ENCODE measurements at regions not wholly inside any gene's neighbourhood (a gene's known extent, or its start where the extent isn't known, plus 50 kb on each side); places are given as distances from the start of the nearest gene placed in this dataset.

GRCh38 chr10:4772202-4772570, 53.8 kb upstream of the AKR1E2 start:
- DNase-seq (ENCODE audit: extremely low read depth in 1 of 4, low spot score in 3 of 4) (no peak), ATAC-seq (no peak), FAIRE-seq (no peak)
- no peak for TF ChIP-seq CLOCK (CRISPR knock-in tag; IDR thresholded peaks at IDR 0.05; ENCODE audit: borderline replicate concordance)
- TF ChIP-seq HNRNPUL1 (IDR thresholded peaks at IDR 0.05; ENCODE audit: low read length) = no peak
- no peak for TF ChIP-seq ZNF274 (IDR thresholded peaks at IDR 0.05; ENCODE audit: borderline replicate concordance, low read depth, low read length)
- no peak for TF ChIP-seq ZNF280B (CRISPR knock-in tag; IDR thresholded peaks at IDR 0.05)
- no peak for TF ChIP-seq HDAC1 (IDR thresholded peaks at IDR 0.05)
- no peak for TF ChIP-seq RBFOX2 (IDR thresholded peaks at IDR 0.05; ENCODE audit: low read depth, low read length)
- TF ChIP-seq HMGXB4 (CRISPR knock-in tag; IDR thresholded peaks at IDR 0.05) = no peak
- H4K20me1 ChIP-seq (replicated peaks; ENCODE audit: control insufficient read depth, insufficient read depth, low read length) = no peaks in the 10 kb centered on the region
- in situ Hi-C loops (cut with MboI) (loop anchor here (25.0 kb wide), 1 partner anchor 1560 kb away; no protein-coding TSS in a partner anchor), intact Hi-C loops (cut with micrococcal nuclease) (loop anchor here (5.0 kb wide), 1 partner anchor 1535 kb away; no protein-coding TSS in a partner anchor)
- H3K9me1 ChIP-seq (ENCODE audit: control insufficient read depth, insufficient read depth, low read length) = no peaks in the 10 kb centered on the region
- H2AFZ ChIP-seq (ENCODE audit: low read depth, low read length) = no peak overlapping the region
- CTCF ChIA-PET (ENCODE audit: low intra/inter-chr PET ratio) = no interaction called here
- no peak overlapping the region for H3K9ac ChIP-seq (ENCODE audit: insufficient read depth in 1 of 2, low read depth in 2 of 2, low read length in 2 of 2)
- no peaks in the 10 kb centered on the region for H3K36me3 ChIP-seq (ENCODE audit: control insufficient read depth, insufficient read depth, low read length)
- POLR2A ChIA-PET = interaction anchor here (0.5 kb wide), 1 partner anchor 286 kb away, joined by 3 read pairs; no protein-coding TSS in a partner anchor
- no peaks in the 10 kb centered on the region for H3K9me3 ChIP-seq (replicated peaks; ENCODE audit: control insufficient read depth, insufficient read depth, low read depth, low read length)
- H3K79me2 ChIP-seq (ENCODE audit: control insufficient read depth, insufficient read depth, low read length) = no peaks in the 10 kb centered on the region
- peaks cover 0 to 8% of the 10 kb centered on the region in 2 experiments; a peak in 2 of 5 replicates for H3K27me3 ChIP-seq (ENCODE audit: control insufficient read depth in 2 of 2, insufficient read depth in 2 of 2, low read length in 2 of 2)
- H3K4me3 ChIP-seq = no peak overlapping the region
- H3K4me1 ChIP-seq (replicated peaks in 1 of 2; ENCODE audit: control insufficient read depth in 2 of 2, insufficient read depth in 2 of 2, low read length in 2 of 2) = no peaks in the 10 kb centered on the region
- 0% methylated on average over 2 of the region's 2 CpGs for WGBS (ENCODE audit: insufficient coverage, low coverage, missing lambda C conversion rate)
- H3K4me2 ChIP-seq (ENCODE audit: insufficient read depth, low read length) = no peak overlapping the region
- no TSS peak for BruUV-seq (replicated peaks)
- no peak overlapping the region for H3K27ac ChIP-seq (ENCODE audit: extremely low read depth, low read depth, low read length)

All from K562 (cell line).